Right lobe of liver (tissue), 4 donors: ENCODE measurements at regions not wholly inside any gene's neighbourhood (a gene's known extent, or its start where the extent isn't known, plus 50 kb on each side); places are given as distances from the start of the nearest gene placed in this dataset.

Experiments used
- POLR2A ChIP-seq: fragments of 450-650 bp; IDR thresholded peaks from one replicate; pipeline ENCODE4 v1.6.1; 2017; ENCODE audit warnings: antibody characterized with exemption, mild to moderate bottlenecking
- TF ChIP-seq, protein P1 (sequence below), 4 donors: fragments of 200-600 bp in 3 of 4; fragments of 450-650 bp in 1 of 4; IDR thresholded peaks; one replicate each; pipeline versions ENCODE4 v1.5.1 to v1.8.0; 2016 to 2022; ENCODE audit warnings: antibody characterized with exemption in 4 of 4, mild to moderate bottlenecking in 2 of 4
- donor health status: DM: no; HTN: no; CAD: no.
- donor health status: DM: no; HTN: no; CAD: no.
- donor health status: DM: no; HTN: yes; CAD: no.

- TF ChIP-seq POLR2A = no peak
- TF ChIP-seq, protein P1, sequence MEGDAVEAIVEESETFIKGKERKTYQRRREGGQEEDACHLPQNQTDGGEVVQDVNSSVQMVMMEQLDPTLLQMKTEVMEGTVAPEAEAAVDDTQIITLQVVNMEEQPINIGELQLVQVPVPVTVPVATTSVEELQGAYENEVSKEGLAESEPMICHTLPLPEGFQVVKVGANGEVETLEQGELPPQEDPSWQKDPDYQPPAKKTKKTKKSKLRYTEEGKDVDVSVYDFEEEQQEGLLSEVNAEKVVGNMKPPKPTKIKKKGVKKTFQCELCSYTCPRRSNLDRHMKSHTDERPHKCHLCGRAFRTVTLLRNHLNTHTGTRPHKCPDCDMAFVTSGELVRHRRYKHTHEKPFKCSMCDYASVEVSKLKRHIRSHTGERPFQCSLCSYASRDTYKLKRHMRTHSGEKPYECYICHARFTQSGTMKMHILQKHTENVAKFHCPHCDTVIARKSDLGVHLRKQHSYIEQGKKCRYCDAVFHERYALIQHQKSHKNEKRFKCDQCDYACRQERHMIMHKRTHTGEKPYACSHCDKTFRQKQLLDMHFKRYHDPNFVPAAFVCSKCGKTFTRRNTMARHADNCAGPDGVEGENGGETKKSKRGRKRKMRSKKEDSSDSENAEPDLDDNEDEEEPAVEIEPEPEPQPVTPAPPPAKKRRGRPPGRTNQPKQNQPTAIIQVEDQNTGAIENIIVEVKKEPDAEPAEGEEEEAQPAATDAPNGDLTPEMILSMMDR (IDR thresholded peaks at IDR 0.05) = no peak
Measured at GRCh38 chr6:149266659-149267058, 50.9 kb upstream of the TAB2 start.
